Upper lobe of left lung (tissue), 4 donors: ENCODE measurements at regions not wholly inside any gene's neighbourhood (a gene's known extent, or its start where the extent isn't known, plus 50 kb on each side); places are given as distances from the start of the nearest gene placed in this dataset.

Experiments used
- CTCF ChIP-seq, 6 experiments: fragments of 450-650 bp in 4 of 6; fragments of 200-600 bp in 2 of 6; sonication (generic) in 2 of 6; IDR thresholded peaks; one replicate each; pipeline ENCODE4 v1.5.1; 2016 to 2019; ENCODE audit warnings: antibody characterized with exemption in 6 of 6
- POLR2A ChIP-seq, 4 donors: fragments of 450-650 bp; IDR thresholded peaks; one replicate each; pipeline ENCODE4 v1.5.1; 2016 to 2017; ENCODE audit warnings: antibody characterized with exemption in 4 of 4, mild to moderate bottlenecking in 2 of 4
- POLR2AphosphoS5 ChIP-seq, 2 donors: sonication (generic); formaldehyde crosslinking; IDR thresholded peaks; one replicate each; pipeline ENCODE4 v1.5.1; 2017; ENCODE audit warnings: antibody characterized with exemption in 2 of 2

GRCh38 chr5:73328640-73329039, 119.9 kb downstream of the FOXD1 start:
- no peak for TF ChIP-seq CTCF (IDR thresholded peaks at IDR 0.05)
- no peak for TF ChIP-seq POLR2AphosphoS5 (IDR thresholded peaks at IDR 0.05)
- TF ChIP-seq POLR2A (IDR thresholded peaks at IDR 0.05) = no peak
